ENCODE measurements at regions not wholly inside any gene's neighbourhood (a gene's known extent, or its start where the extent isn't known, plus 50 kb on each side); places are given as distances from the start of the nearest gene placed in this dataset.
A peak's percentile ranks its signal among the peaks of the same experiment; 100 is the strongest.

DNA sequence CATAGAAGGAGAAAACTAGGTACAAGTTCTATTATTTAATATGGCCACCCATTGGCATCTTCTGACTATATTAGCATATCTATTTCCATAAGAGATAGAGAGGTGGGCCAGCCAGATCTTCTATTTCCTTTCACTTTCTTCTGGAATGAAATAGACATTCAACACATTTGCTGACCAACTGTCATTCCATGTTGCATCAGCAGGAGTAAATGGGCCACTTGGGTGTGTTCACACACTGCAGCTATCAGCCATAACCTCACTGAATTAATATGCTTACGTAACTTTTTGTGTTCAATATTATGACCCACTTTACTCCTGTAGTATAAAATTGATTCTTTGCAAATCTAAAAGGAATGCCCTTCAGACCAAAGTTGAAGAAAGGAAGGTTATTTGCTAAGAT lies 106.2 kb upstream of the LGR5 start:
- Histone ChIP-seq H3K27ac (no peak overlapping the region), H3K9me3 (ENCODE audit: low read depth) (no peaks in the 10 kb centered on the region), H3K4me1 (ENCODE audit: low read depth) (no peaks in the 10 kb centered on the region), H3K36me3 (no peaks in the 10 kb centered on the region), H3K27me3 (no peaks in the 10 kb centered on the region), H3K4me3 (no peak overlapping the region)
- no peak for DNase-seq (ENCODE audit: low read depth in 1 of 2, low spot score in 1 of 2)
- TF ChIP-seq, protein P1, sequence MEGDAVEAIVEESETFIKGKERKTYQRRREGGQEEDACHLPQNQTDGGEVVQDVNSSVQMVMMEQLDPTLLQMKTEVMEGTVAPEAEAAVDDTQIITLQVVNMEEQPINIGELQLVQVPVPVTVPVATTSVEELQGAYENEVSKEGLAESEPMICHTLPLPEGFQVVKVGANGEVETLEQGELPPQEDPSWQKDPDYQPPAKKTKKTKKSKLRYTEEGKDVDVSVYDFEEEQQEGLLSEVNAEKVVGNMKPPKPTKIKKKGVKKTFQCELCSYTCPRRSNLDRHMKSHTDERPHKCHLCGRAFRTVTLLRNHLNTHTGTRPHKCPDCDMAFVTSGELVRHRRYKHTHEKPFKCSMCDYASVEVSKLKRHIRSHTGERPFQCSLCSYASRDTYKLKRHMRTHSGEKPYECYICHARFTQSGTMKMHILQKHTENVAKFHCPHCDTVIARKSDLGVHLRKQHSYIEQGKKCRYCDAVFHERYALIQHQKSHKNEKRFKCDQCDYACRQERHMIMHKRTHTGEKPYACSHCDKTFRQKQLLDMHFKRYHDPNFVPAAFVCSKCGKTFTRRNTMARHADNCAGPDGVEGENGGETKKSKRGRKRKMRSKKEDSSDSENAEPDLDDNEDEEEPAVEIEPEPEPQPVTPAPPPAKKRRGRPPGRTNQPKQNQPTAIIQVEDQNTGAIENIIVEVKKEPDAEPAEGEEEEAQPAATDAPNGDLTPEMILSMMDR (IDR thresholded peaks at IDR 0.05; ENCODE audit: low read depth, low read length): no peak

DNA sequence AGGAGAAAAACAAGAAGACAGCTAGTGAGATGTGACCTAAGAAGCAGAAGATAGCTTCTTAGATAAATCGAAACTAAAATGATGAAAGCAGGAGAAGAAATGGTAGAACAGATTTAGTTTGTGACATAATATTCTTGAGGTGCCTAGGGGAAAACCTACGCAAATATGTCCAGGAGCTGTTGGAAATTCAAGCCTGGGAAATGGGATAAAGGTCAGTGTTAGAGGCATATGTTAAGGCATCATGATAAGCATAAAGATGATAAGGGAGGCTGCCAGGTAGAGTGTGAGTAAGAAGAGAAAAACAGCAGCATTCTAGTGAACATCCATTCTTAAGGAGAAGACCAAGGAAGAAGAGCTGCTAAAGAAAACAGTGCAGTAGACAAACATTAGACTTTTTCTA lies 109.6 kb upstream of the LGR5 start:
- TF ChIP-seq, protein P1 (IDR thresholded peaks at IDR 0.05; ENCODE audit: low read depth, low read length): no peak

DNA sequence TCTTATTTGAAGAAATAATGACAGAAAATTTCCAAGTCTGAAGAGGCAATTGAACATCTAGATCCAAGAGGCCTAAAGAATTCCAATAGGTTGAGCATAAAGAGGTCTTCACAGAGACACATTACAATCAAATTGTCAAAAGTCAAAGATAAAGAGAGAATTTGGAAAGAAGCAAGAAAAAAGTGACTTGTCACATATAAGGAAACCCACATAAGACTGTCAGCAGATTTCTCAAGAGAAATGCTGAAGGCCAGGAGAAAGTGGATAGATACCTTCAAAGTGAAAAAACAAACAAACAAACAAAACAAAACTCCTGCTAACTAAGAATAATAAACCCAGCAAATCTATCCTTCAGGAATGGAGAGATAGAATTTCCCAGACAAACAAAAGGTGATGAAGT lies 118.1 kb upstream of the LGR5 start:
- H3K27me3 ChIP-seq: no peaks in the 10 kb centered on the region
- H3K4me1 ChIP-seq (ENCODE audit: low read depth): no peaks in the 10 kb centered on the region
- H3K9me3 ChIP-seq (ENCODE audit: low read depth): no peaks in the 10 kb centered on the region
- no peak overlapping the region for H3K27ac ChIP-seq
- H3K4me3 ChIP-seq: no peak overlapping the region
- TF ChIP-seq, protein P1 (IDR thresholded peaks at IDR 0.05; ENCODE audit: low read depth, low read length): no peak
- no peaks in the 10 kb centered on the region for H3K36me3 ChIP-seq
- no peak for DNase-seq (ENCODE audit: low read depth in 1 of 2, low spot score in 1 of 2)

More for the DNA sequence above, 109.6 kb upstream of the LGR5 start:
- Histone ChIP-seq H3K4me3 (no peak overlapping the region), H3K4me1 (ENCODE audit: low read depth) (no peaks in the 10 kb centered on the region), H3K9me3 (ENCODE audit: low read depth) (no peaks in the 10 kb centered on the region), H3K27me3 (no peaks in the 10 kb centered on the region), H3K36me3 (no peaks in the 10 kb centered on the region), H3K27ac (no peak overlapping the region)
- DNase-seq (ENCODE audit: low read depth in 1 of 2, low spot score in 1 of 2): no peak

DNA sequence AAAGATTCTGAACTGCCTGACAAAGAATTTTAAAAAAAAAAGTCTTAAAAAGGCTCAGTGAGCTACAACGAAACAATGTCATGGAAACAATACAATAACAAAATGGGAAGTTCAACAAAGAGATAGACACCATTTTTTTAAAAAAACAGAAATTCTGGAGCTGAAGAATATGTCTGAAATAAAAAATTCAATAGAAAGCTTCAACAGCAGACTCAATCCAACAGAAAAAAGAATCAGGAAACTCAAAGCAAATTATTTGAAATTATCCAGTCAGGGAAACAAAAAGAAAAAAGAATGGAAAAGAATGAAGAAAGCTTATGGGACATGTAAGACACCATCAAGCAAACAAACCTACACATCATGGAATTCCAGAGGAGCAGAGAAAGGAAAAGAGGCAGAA lies 118.5 kb upstream of the LGR5 start:
- H3K4me3 ChIP-seq: no peak overlapping the region
- H3K4me1 ChIP-seq (ENCODE audit: low read depth): no peaks in the 10 kb centered on the region
- H3K36me3 ChIP-seq: no peaks in the 10 kb centered on the region
- no peak overlapping the region for H3K27ac ChIP-seq
- DNase-seq (ENCODE audit: low read depth in 1 of 2, low spot score in 1 of 2): no peak
- no peaks in the 10 kb centered on the region for H3K27me3 ChIP-seq
- H3K9me3 ChIP-seq (ENCODE audit: low read depth): no peaks in the 10 kb centered on the region
- TF ChIP-seq, protein P1 (IDR thresholded peaks at IDR 0.05; ENCODE audit: low read depth, low read length): no peak

DNA sequence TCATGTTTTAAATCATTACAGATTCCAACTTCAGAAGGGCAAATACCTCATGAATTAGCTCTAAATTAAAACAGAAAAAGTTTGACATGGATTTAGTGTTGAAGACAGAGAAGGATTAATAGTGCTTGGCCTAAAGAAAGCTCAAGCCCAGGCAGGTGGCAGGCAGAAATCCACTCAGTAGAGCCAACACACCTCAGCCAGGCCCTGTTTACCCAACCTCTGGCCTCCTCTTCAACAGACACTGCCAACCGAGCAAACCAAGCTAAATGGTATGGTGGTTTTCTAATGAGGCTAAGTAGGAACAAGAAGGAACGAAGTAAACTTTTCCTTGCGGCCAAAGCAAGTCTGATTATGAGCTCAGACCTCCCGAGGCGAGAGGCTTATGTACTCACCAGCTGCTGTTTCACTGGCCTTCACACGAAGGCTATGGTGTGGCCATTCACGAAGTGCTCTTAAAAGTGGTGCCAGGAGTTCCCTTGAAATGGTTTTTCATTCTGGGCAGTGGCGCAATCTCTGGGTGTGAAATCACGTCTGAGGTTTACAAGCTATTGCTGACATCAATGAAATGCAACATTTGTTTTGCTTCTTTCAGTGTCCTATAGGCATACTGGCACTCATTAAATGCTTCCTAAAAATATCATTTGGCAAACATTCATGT lies 124.1 kb upstream of the LGR5 start:
- DNase-seq (ENCODE audit: low read depth in 1 of 2, low spot score in 1 of 2): peak in 1 of 2 donors; percentile 19
- H3K27me3 ChIP-seq: no peaks in the 10 kb centered on the region
- TF ChIP-seq, protein P1 (IDR thresholded peaks at IDR 0.05; ENCODE audit: low read depth, low read length): no peak
- no peaks in the 10 kb centered on the region for H3K36me3 ChIP-seq
- no peak overlapping the region for H3K4me3 ChIP-seq
- no peaks in the 10 kb centered on the region for H3K9me3 ChIP-seq (ENCODE audit: low read depth)
- H3K4me1 ChIP-seq (ENCODE audit: low read depth): no peaks in the 10 kb centered on the region
- H3K27ac ChIP-seq: no peak overlapping the region
